GM23248 (cell line): ENCODE measurements at regions not wholly inside any gene's neighbourhood (a gene's known extent, or its start where the extent isn't known, plus 50 kb on each side); places are given as distances from the start of the nearest gene placed in this dataset.

ENCODE experiments used
- EZH2 ChIP-seq: fragments of 200-600 bp; sonication (generic); IDR thresholded peaks from 2 replicates; pipeline ENCODE4 v1.6.1; 2018; ENCODE audit warnings: antibody characterized with exemption, mild to moderate bottlenecking; ENCODE audit not compliant: insufficient read depth, poor library complexity, severe bottlenecking
- EZH2phosphoT487 ChIP-seq: fragments of 200-600 bp; sonication (generic); IDR thresholded peaks from 2 replicates; pipeline ENCODE4 v1.6.1; 2018; ENCODE audit warnings: antibody characterized with exemption, moderate library complexity, mild to moderate bottlenecking, low read depth; ENCODE audit not compliant: insufficient read depth

DNA sequence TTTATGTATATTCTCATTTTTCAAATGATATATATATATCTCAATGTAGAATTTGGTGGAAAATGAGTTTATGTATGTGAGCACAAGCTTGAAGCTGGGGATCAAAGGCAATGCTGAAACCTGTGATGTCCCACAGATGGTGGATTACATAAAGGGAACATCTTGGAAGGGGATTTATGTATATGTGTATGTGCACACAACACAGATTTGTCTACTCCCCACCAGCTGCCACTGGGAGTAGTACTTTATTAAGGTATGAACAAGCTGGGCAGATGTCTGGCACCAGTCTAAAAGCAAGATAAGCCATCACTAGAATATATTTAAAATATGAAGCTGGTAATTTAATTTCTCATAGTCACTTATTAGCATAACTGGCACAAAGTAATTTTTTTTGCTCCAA, 895.6 kb downstream of the SLC6A15 start:
- no peak for TF ChIP-seq EZH2
- TF ChIP-seq EZH2phosphoT487, result no peak
